ENCODE measurements at regions not wholly inside any gene's neighbourhood (a gene's known extent, or its start where the extent isn't known, plus 50 kb on each side); places are given as distances from the start of the nearest gene placed in this dataset.

GRCh38 chr10:128744811-128745305, 618.6 kb upstream of the MKI67 start:
- H3K9ac ChIP-seq (ENCODE audit: insufficient read depth, low read depth, low read length), result no peak overlapping the region
- no peak overlapping the region for H3K27ac ChIP-seq (ENCODE audit: extremely low read length, insufficient read depth, low read length)
- H3K4me2 ChIP-seq (ENCODE audit: low read depth, low read length), result no peak overlapping the region
- TF ChIP-seq ZUFSP (CRISPR knock-in tag; IDR thresholded peaks at IDR 0.05; ENCODE audit: borderline replicate concordance) (no peak), CHD2 (IDR thresholded peaks at IDR 0.05; ENCODE audit: low read depth, low read length) (no peak), LBX2 (CRISPR knock-in tag; IDR thresholded peaks at IDR 0.05; ENCODE audit: borderline replicate concordance) (no peak), TGIF2 (CRISPR knock-in tag; IDR thresholded peaks at IDR 0.05) (no peak), RELA (CRISPR knock-in tag; IDR thresholded peaks at IDR 0.05) (no peak), NR1H2 (CRISPR knock-in tag; IDR thresholded peaks at IDR 0.05; ENCODE audit: borderline replicate concordance, low read depth) (no peak), ZKSCAN1 (IDR thresholded peaks at IDR 0.05; ENCODE audit: low read length) (no peak), MNT (IDR thresholded peaks at IDR 0.05) (no peak), ZNF788 (CRISPR knock-in tag; IDR thresholded peaks at IDR 0.05; ENCODE audit: borderline replicate concordance) (no peak), ZFP91 (CRISPR knock-in tag; IDR thresholded peaks at IDR 0.05; ENCODE audit: borderline replicate concordance) (no peak), HMG20B (CRISPR knock-in tag; conservative IDR thresholded peaks at IDR 0.05) (no peak), NFIB (CRISPR knock-in tag; IDR thresholded peaks at IDR 0.05; ENCODE audit: borderline replicate concordance) (no peak), PHB2 (IDR thresholded peaks at IDR 0.05; ENCODE audit: partially characterized antibody) (no peak), NR0B2 (CRISPR knock-in tag; IDR thresholded peaks at IDR 0.05) (no peak)
- H2AFZ ChIP-seq (ENCODE audit: low read length), result no peak overlapping the region
- ATAC-seq (no peak), FAIRE-seq (no peak), DNase-seq (ENCODE audit: low spot score) (no peak)
- H3K27me3 ChIP-seq (ENCODE audit: control insufficient read depth in 1 of 2, insufficient read depth in 2 of 2, low read length in 2 of 2), result peaks cover 0 to 38% of the 10 kb centered on the region in 2 experiments; a peak in 3 of 5 replicates
- in situ Hi-C loops (cut with HindIII; ENCODE audit: extremely low pct_ligation_motif_present, low pct_unique_long_range_greater_than_20kb) (no loop called here), intact Hi-C loops (cut with micrococcal nuclease; ENCODE audit: unreplicated experiment) (no loop called here)
- no peaks in the 10 kb centered on the region for H3K9me3 ChIP-seq (ENCODE audit: low read length)
- H3K79me2 ChIP-seq (ENCODE audit: insufficient read depth, low read length), result no peaks in the 10 kb centered on the region
- no peaks in the 10 kb centered on the region for H4K20me1 ChIP-seq (ENCODE audit: insufficient read depth, low read length)
- H3K36me3 ChIP-seq (replicated peaks in 1 of 2; ENCODE audit: control insufficient read depth in 1 of 2, insufficient read depth in 2 of 2, low read length in 2 of 2), result no peaks in the 10 kb centered on the region
- H3K4me3 ChIP-seq (replicated peaks in 1 of 3; ENCODE audit: insufficient read depth in 1 of 3, low read depth in 2 of 3, low read length in 3 of 3), result no peak overlapping the region
- 78% methylated on average over 1 of the region's 1 CpG for WGBS (ENCODE audit: low lambda C conversion rate)
- no TSS peak for BruUV-seq (replicated peaks)
- H3K4me1 ChIP-seq (ENCODE audit: insufficient read depth, low read length), result no peaks in the 10 kb centered on the region
- ChIA-PET POLR2A (no interaction called here), CTCF (ENCODE audit: low intra/inter-chr PET ratio, low total read pairs) (no interaction called here)

Measured in HepG2 (cell line).